ENCODE measurements at regions not wholly inside any gene's neighbourhood (a gene's known extent, or its start where the extent isn't known, plus 50 kb on each side); places are given as distances from the start of the nearest gene placed in this dataset.

DNA sequence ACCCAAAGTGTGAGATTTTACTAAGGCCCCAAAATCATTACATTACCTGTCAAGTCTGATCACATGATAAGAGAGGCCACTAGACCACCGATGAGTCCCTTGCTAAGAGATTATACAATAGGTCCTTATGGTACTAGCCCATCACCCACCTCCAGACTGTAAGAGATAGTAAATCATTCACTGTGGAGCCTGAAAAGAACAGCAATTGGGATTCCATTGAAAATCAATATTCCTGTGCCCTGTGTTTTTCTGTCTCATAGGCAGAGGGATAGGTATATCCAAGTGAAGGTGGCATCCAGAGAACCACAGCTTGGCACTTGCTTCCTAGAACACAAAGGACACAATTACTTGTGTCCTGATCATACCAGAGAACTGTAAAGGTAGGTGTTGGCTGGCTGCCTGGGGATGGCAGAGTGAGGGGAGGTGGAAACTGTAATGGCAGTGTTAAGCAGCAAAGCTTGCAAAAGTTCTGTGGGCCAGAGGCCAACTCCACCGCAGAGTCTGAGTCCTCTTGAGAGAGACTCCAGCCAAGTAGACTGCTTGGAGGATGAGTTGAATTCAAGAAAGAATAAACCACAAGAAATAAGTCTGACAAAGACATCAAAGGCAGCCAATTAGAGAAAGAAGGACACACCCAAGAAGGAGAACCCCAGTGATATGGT is 102.0 kb upstream of the PIEZO2 start (continued):
- TF ChIP-seq ZNF462 (CRISPR knock-in tag; IDR thresholded peaks at IDR 0.05) (no peak), CREB1 (CRISPR knock-in tag; IDR thresholded peaks at IDR 0.05; ENCODE audit: low read depth) (no peak), STAT1 (IDR thresholded peaks at IDR 0.05; ENCODE audit: unreplicated experiment) (no peak), POLR2AphosphoS5 (IDR thresholded peaks at IDR 0.05; ENCODE audit: low read depth) (no peak), ETS1 (IDR thresholded peaks at IDR 0.05) (no peak), EZH2 (IDR thresholded peaks at IDR 0.05; ENCODE audit: low read depth, unreplicated experiment) (no peak)

DNA sequence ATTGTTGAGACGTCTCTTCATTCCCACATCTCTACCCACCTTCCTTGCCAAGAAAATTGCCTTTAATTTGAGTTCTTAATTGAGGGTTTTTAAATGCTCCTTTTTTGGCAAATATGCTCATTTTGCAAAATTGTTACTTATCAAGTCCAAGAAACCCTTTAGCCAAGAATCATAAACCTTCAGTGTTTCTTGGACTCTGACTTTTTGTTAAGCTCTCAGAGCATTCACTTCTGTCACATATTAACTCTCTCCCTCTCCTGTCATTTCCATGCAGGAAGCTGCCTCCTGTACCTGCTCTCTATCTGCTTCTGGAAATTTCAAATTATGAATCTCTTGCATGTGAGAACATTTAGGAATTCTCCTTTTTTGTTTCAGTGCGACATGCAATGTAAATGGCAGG is 100.0 kb upstream of the PIEZO2 start:
- Histone ChIP-seq H3F3A (replicated peaks; ENCODE audit: low read depth) (no peaks in the 10 kb centered on the region), H3K4me3 (no peak overlapping the region), H3K4me2 (no peak overlapping the region), H4K20me1 (replicated peaks; ENCODE audit: insufficient read depth) (no peaks in the 10 kb centered on the region), H3K36me3 (ENCODE audit: insufficient read depth) (no peaks in the 10 kb centered on the region), H3K27ac (ENCODE audit: low read depth) (no peak overlapping the region), H3K79me2 (replicated peaks; ENCODE audit: insufficient read depth) (no peaks in the 10 kb centered on the region), H3K4me1 (ENCODE audit: insufficient read depth) (no peaks in the 10 kb centered on the region), H3K9me2 (ENCODE audit: insufficient read depth) (peaks cover 4% of the 10 kb centered on the region), H3K27me3 (ENCODE audit: insufficient read depth) (no peaks in the 10 kb centered on the region), H2AFZ (no peak overlapping the region)
- no peak overlapping the region for H3K27ac Mint-ChIP-seq
- no peaks in the 10 kb centered on the region for H3K9me3 Mint-ChIP-seq
- H3K36me3 Mint-ChIP-seq (ENCODE audit: low read depth) = no peaks in the 10 kb centered on the region
- peaks cover 3% of the 10 kb centered on the region for H3K27me3 Mint-ChIP-seq (ENCODE audit: insufficient read depth, low read depth, poor library complexity)
- ATAC-seq (no peak), DNase-seq (ENCODE audit: low spot score) (no peak)
- H3K4me1 Mint-ChIP-seq = no peaks in the 10 kb centered on the region; the same call in 2 of the 3 replicates
- no peak overlapping the region for H3K4me3 Mint-ChIP-seq
- TF ChIP-seq STAT1 (IDR thresholded peaks at IDR 0.05; ENCODE audit: unreplicated experiment) (no peak), ZNF331 (CRISPR knock-in tag; IDR thresholded peaks at IDR 0.05; ENCODE audit: low read depth) (no peak), CREB1 (CRISPR knock-in tag; IDR thresholded peaks at IDR 0.05; ENCODE audit: low read depth) (no peak), ZNF462 (CRISPR knock-in tag; IDR thresholded peaks at IDR 0.05) (no peak), ZNF114 (CRISPR knock-in tag; IDR thresholded peaks at IDR 0.05) (no peak)
